T1000 (cell line): ENCODE measurements at regions not wholly inside any gene's neighbourhood (a gene's known extent, or its start where the extent isn't known, plus 50 kb on each side); places are given as distances from the start of the nearest gene placed in this dataset.
"Not testable (repeated sequence)": the region's sequence is repeated elsewhere in the genome, so short reads cannot be mapped to it uniquely, and the experiment has no call there.

ENCODE experiments used
- DNase-seq: peaks from one replicate; lab custom pipeline; 2025; ENCODE audit warnings: mixed read lengths; lab: John Stamatoyannopoulos, UW

DNA sequence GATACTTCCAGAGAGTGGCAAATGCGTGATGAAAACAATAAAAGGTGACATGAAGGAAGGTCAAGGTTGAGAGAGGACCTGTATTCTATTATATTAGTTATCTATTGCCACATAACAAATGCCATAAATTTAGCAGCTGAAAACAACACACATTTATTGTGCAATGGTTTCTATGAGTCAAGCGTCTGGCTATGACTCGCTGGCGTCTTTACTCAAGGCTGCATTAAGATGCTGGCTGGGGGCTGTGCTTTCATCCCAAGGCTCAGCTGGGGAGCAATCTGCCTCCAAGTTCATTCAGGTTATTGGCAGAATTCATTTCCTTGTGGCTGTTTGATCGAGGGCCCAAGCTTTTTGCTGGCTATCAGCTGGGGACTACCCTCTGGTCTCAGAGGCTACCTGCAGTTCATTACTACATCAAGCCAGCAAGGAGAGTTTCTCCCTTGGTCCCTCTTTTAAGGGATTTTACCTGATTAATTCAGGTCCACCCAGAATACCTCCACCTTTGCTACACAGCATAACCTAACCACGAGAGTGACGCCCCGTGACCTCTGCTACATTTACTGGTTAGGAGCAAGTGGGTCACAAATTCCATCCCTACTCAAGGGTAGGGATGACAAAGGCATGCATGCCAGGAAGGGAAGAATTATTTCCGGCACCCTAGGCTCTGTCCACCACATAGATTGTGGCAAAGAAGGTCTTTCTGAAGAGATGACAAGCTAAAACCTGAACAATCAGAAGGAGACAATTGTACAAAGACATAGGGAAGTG, 549.1 kb downstream of the MN1 start:
- peak; percentile 9 for DNase-seq

DNA sequence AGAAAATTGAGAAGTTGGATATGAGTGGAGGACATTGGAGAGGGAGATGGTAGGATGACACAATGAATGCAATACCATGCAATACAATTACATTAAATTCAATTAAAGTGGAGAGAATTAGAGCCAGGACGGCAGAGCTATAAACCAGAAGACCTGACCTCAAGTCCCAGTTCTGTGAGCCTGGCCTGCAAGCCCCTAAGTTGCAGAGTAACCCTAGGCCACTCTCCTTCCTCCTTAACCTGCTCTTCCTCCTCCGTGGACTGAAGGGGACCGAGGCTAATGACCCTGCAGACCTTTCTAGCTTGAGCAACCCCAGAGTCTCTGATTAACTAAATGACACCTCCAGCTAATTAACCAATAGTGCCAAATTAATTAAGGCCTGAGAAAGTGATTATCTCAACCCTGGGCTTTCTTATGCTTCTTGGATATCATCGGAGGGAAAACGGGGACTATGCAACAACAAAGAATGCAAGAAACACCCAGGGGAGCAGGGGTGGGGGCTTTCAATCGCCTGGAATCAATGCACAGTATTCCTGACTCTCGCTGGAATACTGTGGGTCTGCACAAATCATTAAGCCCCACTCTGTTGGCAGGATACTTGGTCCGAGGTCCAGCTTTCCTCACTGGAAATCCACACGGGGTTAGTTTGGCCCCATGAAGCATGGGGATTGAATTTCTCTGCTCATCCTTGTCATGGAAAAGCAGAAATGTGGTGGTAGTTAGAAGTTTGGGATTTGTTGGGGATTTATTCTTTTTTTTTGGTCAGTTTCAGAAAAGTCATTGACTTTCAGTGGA, 548.3 kb downstream of the MN1 start:
- no peak for DNase-seq

GRCh38 chr22:27254063-27254462, 547.5 kb downstream of the MN1 start:
- not testable (repeated sequence) for DNase-seq

DNA sequence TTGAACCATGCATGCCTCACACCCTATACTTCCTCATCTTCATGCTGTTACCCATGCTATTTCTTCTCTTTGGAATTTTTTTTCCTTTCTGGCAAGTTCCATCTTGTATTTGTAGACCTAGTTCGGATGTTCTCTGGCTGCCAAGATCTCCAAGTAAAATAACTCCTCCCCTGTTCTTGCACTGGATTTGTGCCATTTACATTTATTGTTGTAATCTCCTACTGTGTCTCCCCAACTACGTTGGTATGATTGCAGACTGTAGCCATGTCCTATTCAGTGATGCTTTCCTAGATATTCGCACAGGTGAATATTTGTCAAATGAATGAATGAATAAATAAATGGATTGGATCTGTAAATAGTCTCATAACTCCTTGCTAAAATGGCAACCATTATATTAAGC, 546.0 kb downstream of the MN1 start:
- no peak for DNase-seq

- no peak for DNase-seq
Measured at GRCh38 chr22:27257987-27258386, 543.6 kb downstream of the MN1 start.

DNA sequence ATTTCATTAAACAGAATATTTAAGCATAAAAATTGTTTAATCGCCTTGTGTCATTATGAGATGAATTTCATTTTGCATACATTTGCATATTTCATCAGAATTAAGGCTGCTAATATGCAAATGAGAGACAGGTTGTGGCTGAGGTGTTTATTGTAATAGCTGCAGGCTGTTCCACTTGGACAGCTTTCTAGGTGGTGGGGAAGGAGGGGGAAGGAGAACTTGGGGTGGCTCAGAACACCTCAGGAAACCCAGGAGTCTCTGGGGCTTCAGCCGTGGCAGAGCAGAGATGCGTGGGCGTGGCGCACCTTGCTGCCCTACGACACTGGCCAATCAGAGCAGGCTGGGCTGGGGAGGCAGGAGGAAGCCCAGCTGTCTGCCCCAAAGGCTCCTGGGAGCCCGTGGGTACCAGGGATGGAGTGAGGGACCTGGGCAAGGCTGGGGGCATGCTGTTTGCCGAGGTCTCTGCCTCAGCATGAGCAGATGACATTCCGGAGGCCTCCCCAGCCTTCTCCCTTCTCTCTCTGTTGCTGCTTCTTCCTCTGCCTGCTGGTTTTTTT, 542.9 kb downstream of the MN1 start:
- DNase-seq = no peak

GRCh38 chr22:27259433-27259832, 542.1 kb downstream of the MN1 start:
- DNase-seq = no peak

GRCh38 chr22:27260087-27260698, 541.4 kb downstream of the MN1 start:
- no peak for DNase-seq

DNA sequence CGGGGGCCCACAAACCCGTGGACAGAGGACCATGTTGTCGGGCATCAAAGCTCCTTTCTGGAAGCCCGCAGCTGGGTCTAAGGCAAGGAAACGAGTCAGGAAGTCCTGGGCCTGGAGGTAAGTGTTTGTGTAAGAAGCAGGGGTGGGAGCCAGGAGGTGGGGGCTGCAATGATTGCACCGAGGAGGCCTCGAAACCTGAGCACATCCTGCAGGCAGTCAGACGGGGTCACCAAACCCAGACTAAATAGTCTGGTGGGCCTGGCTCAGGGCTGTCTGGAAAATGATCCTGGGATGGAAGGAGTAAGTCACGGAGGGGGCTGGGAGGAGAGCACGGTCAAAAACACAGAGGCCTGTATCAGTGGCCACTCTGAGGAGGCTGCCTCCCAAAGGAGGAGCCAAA, 539.2 kb downstream of the MN1 start:
- DNase-seq = no peak

DNA sequence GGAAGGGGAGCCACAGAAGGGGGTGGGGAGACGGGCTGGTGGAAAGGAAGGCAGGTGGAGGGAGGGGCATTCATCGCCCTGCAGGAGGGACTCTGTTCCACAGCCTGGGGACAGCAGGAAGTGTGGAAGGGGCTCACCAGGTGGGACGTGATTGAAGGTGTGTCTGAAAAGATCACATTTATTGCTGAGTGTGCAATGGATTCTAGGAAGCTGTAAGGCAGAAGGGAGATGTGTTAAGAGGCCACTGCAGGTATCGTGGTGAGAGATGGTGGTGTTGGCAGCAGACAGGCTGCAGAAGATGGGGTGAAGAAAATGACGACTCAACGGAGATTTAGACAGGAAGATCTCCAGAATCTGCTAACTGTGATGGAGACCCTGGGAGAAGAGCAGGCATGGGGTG, 537.4 kb downstream of the MN1 start:
- DNase-seq = no peak

DNA sequence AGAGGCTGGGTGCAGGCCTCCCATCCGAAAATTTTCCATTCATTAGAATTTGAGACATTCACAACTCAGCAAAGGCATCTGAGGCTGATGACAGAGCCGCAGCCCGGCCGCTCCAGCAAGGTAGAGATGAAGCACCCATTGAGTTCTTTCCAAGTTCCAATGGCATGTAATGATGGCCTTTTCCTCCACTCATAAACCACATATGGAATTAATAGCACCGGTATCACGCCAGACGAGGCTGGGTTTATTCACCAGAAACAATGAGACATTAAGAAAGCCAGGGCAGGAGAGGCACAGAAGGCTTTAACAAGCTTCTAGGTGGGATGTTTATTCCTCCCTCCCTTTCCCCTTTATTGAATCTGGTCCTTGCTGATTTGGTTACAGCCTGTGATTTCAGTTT, 534.4 kb downstream of the MN1 start:
- DNase-seq = no peak

GRCh38 chr22:27269751-27270543, 531.6 kb downstream of the MN1 start:
- no peak for DNase-seq

DNA sequence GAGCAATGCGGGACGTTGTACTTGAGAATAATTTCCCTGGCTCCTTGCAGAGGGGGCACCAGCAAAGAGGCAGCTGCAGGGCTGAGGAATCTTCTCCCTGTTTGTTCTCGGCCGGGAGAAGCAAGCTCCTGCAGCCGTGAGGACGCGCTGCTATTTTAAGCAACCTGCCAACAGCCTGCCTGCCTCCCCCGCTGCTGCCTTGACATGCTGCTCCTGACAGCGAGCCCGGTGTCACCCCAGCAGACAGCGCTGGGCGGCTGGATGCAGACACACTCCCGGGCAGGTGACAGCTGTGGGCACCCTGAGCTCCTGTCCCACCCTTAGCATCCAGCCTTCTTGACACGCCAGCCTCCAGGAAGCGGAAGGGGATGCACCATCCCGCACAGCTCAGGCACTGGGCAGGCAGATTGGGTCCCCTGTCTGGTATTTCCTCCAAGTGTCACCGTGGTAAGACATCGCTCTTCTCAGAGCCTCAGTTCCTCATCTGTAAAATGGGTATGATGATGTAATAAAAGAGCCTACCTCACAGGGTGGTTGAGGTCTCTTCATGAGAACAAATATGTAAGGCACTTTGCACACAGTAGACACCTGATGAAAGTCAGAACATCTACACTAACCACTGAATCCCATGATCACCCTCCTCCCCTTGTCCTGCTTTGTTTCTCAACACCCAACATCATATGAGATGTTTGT, 530.6 kb downstream of the MN1 start:
- no peak for DNase-seq

DNA sequence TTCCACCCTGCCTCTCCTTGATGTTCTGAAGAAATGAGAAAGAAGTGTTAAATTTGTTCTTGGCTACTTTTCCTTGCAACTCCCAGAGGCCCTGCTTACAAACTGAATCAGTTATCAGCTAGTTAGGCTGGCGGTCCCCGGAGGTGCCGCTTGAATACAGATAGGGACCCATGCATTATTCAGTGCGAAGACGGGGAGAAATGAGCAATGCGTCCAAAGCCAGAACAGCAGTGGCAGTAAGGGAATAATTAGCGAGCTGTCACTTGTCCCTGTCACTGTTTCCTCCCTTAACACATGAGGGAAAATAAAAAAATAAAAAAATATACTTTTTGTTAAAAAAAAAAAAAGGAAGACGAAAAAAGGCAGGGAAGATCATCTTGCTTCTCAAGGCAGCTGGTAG, 528.1 kb downstream of the MN1 start:
- no peak for DNase-seq

DNA sequence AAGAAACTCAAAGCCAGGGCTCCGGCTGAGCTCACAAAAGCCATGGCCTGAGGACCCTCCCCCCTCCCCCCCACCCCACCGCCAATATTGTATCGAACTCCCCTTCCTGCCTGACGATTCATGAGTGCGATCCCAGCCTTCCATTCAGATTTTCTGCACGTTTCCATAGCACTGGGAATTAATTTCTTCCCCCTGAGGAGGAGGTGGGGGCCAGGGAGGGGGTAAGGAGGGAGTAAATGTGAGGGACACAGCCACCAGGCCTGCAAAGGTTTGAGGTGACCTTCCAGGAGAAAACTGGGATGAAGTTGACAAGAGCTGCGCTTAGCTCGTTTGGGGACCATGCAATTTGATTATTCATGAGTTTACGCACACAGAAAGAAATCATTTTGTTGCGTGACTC, 527.7 kb downstream of the MN1 start:
- no peak for DNase-seq

GRCh38 chr22:27274770-27275449, 526.6 kb downstream of the MN1 start:
- DNase-seq = no peak

DNA sequence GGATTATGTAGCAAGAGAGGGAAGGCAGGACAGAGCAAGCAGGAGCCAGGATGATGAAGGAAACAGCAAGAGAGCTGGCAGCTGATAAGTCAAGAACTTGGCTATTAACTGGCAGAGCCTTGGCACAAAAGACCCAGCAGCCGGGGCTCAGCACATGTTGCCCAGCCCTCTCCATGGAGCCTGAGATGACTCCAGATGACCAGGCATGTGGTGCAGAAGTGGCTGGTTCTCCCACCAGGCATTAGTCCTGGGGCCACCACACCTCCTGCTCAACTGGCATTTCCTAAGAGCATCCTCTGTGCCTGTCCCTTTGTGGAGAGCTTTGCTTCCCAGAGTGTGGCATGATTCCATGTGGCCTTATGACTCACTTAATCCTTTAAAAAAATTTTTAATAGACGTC, 522.6 kb downstream of the MN1 start:
- no peak for DNase-seq

- DNase-seq = no peak
Measured at GRCh38 chr22:27283240-27283639, 518.3 kb downstream of the MN1 start.

GRCh38 chr22:27283714-27284113, 517.8 kb downstream of the MN1 start:
- DNase-seq = no peak

DNA sequence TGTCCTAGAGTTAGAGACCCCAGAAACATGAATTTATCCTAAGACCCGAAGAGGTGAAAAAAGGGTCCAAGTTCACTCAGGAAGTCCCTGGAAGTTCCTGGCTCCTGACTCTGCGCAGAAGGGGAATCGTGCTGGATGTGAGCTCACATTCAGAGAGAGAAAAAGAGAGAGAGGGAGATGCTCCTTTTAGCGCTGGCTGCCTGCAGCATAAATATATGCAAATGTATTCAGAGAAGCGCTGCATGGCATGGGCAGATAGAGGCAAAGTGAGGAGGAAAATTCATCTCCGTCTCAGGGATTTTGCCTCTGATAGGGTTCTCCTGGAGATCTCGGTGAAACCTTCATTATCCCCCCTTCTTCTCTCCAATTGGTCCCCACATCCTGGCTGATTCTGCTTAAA, 517.2 kb downstream of the MN1 start:
- no peak for DNase-seq

DNA sequence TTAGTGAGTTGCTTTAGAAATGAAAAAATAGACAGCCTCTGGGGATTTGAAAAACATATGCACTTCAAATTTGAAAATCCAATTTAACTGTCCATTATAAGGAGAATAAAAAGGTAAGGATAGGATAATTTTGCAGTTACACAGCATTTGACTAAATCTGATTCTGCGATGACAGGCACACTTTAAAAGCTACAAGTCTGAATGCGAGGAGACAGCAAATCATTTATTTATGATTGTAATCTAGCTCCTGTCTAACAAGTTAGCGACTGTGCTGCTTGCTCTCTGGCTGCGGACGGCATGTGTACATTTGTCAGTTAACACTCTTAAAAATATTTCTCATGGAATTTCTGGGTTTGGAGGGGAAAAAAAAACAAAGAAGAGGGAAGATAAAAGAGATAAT, 514.8 kb downstream of the MN1 start:
- DNase-seq = no peak
